ENCODE measurements at regions not wholly inside any gene's neighbourhood (a gene's known extent, or its start where the extent isn't known, plus 50 kb on each side); places are given as distances from the start of the nearest gene placed in this dataset.

DNA sequence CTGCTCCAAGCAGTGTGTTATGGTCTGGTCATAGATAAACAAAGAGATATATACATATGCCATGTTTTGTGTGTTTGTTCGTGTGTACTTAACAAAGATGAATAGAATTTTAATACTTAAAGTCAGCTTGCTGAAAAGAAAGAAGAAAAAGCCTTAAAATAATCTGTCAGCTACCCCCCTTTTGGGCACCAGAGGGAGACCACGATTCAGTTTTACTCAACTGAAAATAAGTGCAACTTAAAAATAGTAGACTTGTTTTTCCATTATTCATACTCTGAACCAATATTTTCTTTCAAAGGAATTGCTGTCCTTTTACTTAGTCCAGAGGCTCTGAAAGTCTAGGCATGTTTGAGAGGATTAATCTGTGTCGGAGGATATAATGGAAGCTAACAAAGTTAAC is 181.7 kb upstream of the AGTR2 start:
- TF ChIP-seq L3MBTL2 (conservative IDR thresholded peaks at IDR 0.05) (no peak), SP1 (IDR thresholded peaks at IDR 0.05) (no peak), SUZ12 (IDR thresholded peaks at IDR 0.05) (no peak), FOXA1 (IDR thresholded peaks at IDR 0.05) (no peak), HDGF (IDR thresholded peaks at IDR 0.05; ENCODE audit: borderline replicate concordance) (no peak), BHLHE40 (IDR thresholded peaks at IDR 0.05; ENCODE audit: borderline replicate concordance) (no peak), CTBP1 (IDR thresholded peaks at IDR 0.05; ENCODE audit: borderline replicate concordance) (no peak), ELF4 (IDR thresholded peaks at IDR 0.05) (no peak), FOXM1 (IDR thresholded peaks at IDR 0.05; ENCODE audit: borderline replicate concordance) (no peak), NFRKB (IDR thresholded peaks at IDR 0.05) (no peak), FOXK2 (IDR thresholded peaks at IDR 0.05) (no peak), TARDBP (IDR thresholded peaks at IDR 0.05) (no peak), ZNF384 (IDR thresholded peaks at IDR 0.05) (no peak)
- TF ChIP-seq, protein P1, sequence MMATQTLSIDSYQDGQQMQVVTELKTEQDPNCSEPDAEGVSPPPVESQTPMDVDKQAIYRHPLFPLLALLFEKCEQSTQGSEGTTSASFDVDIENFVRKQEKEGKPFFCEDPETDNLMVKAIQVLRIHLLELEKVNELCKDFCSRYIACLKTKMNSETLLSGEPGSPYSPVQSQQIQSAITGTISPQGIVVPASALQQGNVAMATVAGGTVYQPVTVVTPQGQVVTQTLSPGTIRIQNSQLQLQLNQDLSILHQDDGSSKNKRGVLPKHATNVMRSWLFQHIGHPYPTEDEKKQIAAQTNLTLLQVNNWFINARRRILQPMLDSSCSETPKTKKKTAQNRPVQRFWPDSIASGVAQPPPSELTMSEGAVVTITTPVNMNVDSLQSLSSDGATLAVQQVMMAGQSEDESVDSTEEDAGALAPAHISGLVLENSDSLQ (IDR thresholded peaks at IDR 0.05): no peak
